KMS-11 (cell line): ENCODE measurements at regions not wholly inside any gene's neighbourhood (a gene's known extent, or its start where the extent isn't known, plus 50 kb on each side); places are given as distances from the start of the nearest gene placed in this dataset.

Experiments used
- H2AFZ ChIP-seq: fragments of 200-600 bp; sonication (generic); 2 replicates; pipeline ENCODE4 v1.6.1; 2016; ENCODE audit warnings: antibody characterized with exemption, mixed run types, low read depth
- H3K27ac ChIP-seq: fragments of 200-600 bp; sonication (generic); 2 replicates; pipeline ENCODE4 v1.6.1; 2016; ENCODE audit warnings: mild to moderate bottlenecking, mixed run types
- H3K27me3 ChIP-seq: fragments of 200-600 bp; sonication (generic); 2 replicates; pipeline ENCODE4 v1.6.1; 2017; ENCODE audit warnings: mild to moderate bottlenecking, low read depth, mixed run types, moderate library complexity; ENCODE audit not compliant: insufficient read depth
- H3K36me3 ChIP-seq: fragments of 200-600 bp; sonication (generic); 2 replicates; pipeline ENCODE4 v1.6.1; 2017; ENCODE audit warnings: mild to moderate bottlenecking, mixed run types; ENCODE audit not compliant: insufficient read depth
- H3K4me1 ChIP-seq: fragments of 200-600 bp; sonication (generic); 2 replicates; pipeline ENCODE4 v1.6.1; 2016; ENCODE audit warnings: mild to moderate bottlenecking, low read depth, mixed run types; ENCODE audit not compliant: poor library complexity, severe bottlenecking
- H3K4me2 ChIP-seq: fragments of 200-600 bp; sonication (generic); 2 replicates; pipeline ENCODE4 v1.7.0; 2016; ENCODE audit warnings: mild to moderate bottlenecking, mixed run types
- H3K4me3 ChIP-seq: fragments of 200-600 bp; sonication (generic); IDR thresholded peaks from 2 replicates; pipeline ENCODE4 v1.6.1; 2017; ENCODE audit warnings: low read depth, low read length, mixed read lengths; ENCODE audit not compliant: insufficient read depth
- H3K79me2 ChIP-seq: fragments of 200-600 bp; sonication (generic); 2 replicates; pipeline ENCODE4 v1.6.1; 2016; ENCODE audit warnings: low read depth, mixed run types; ENCODE audit not compliant: insufficient read depth
- H3K9ac ChIP-seq: fragments of 200-600 bp; sonication (generic); 2 replicates; pipeline ENCODE4 v1.6.1; 2016; ENCODE audit warnings: mild to moderate bottlenecking, mixed run types
- H4K20me1 ChIP-seq: fragments of 200-600 bp; sonication (generic); 2 replicates; pipeline ENCODE4 v1.6.1; 2016; ENCODE audit warnings: mild to moderate bottlenecking, mixed run types; ENCODE audit not compliant: insufficient read depth
- CTCF ChIP-seq: fragments of 200-600 bp; sonication (generic); conservative IDR thresholded peaks from 2 replicates; pipeline ENCODE4 v1.6.1; 2017; ENCODE audit warnings: low read depth, mild to moderate bottlenecking, antibody characterized with exemption, low read length, moderate library complexity, mixed read lengths

GRCh38 chr13:95444006-95444730, 108.4 kb upstream of the CLDN10 start:
- TF ChIP-seq CTCF, result no peak
- H4K20me1 ChIP-seq, result no peaks in the 10 kb centered on the region
- H2AFZ ChIP-seq, result no peak overlapping the region
- H3K4me2 ChIP-seq, result no peak overlapping the region
- H3K36me3 ChIP-seq, result no peaks in the 10 kb centered on the region
- no peaks in the 10 kb centered on the region for H3K4me1 ChIP-seq
- no peaks in the 10 kb centered on the region for H3K79me2 ChIP-seq
- H3K4me3 ChIP-seq, result no peak overlapping the region
- H3K9ac ChIP-seq, result no peak overlapping the region
- no peak overlapping the region for H3K27ac ChIP-seq
- H3K27me3 ChIP-seq, result no peaks in the 10 kb centered on the region

GRCh38 chr13:95445131-95445530, 107.4 kb upstream of the CLDN10 start:
- H3K79me2 ChIP-seq, result no peaks in the 10 kb centered on the region
- no peaks in the 10 kb centered on the region for H3K27me3 ChIP-seq
- H3K4me1 ChIP-seq, result no peaks in the 10 kb centered on the region
- H3K27ac ChIP-seq, result no peak overlapping the region
- H3K9ac ChIP-seq, result no peak overlapping the region
- no peak overlapping the region for H3K4me3 ChIP-seq
- H2AFZ ChIP-seq, result no peak overlapping the region
- no peak for TF ChIP-seq CTCF
- no peak overlapping the region for H3K4me2 ChIP-seq
- H4K20me1 ChIP-seq, result no peaks in the 10 kb centered on the region
- H3K36me3 ChIP-seq, result no peaks in the 10 kb centered on the region

GRCh38 chr13:95447814-95448213, 104.7 kb upstream of the CLDN10 start:
- no peaks in the 10 kb centered on the region for H3K79me2 ChIP-seq
- no peak for TF ChIP-seq CTCF
- no peak overlapping the region for H3K9ac ChIP-seq
- no peaks in the 10 kb centered on the region for H4K20me1 ChIP-seq
- H3K4me3 ChIP-seq, result no peak overlapping the region
- peaks cover 6% of the 10 kb centered on the region for H3K4me1 ChIP-seq
- no peaks in the 10 kb centered on the region for H3K36me3 ChIP-seq
- no peak overlapping the region for H3K27ac ChIP-seq
- no peaks in the 10 kb centered on the region for H3K27me3 ChIP-seq
- no peak overlapping the region for H3K4me2 ChIP-seq
- no peak overlapping the region for H2AFZ ChIP-seq

- no peaks in the 10 kb centered on the region for H4K20me1 ChIP-seq
- no peak overlapping the region for H2AFZ ChIP-seq
- no peaks in the 10 kb centered on the region for H3K79me2 ChIP-seq
- H3K4me3 ChIP-seq, result no peak overlapping the region
- H3K27me3 ChIP-seq, result no peaks in the 10 kb centered on the region
- H3K4me1 ChIP-seq, result peaks cover 25% of the 10 kb centered on the region
- no peak for TF ChIP-seq CTCF
- no peak overlapping the region for H3K9ac ChIP-seq
- no peak overlapping the region for H3K27ac ChIP-seq
- H3K36me3 ChIP-seq, result no peaks in the 10 kb centered on the region
- H3K4me2 ChIP-seq, result no peak overlapping the region
Measured at GRCh38 chr13:95451656-95452055, 100.9 kb upstream of the CLDN10 start.
